ENCODE measurements at regions not wholly inside any gene's neighbourhood (a gene's known extent, or its start where the extent isn't known, plus 50 kb on each side); places are given as distances from the start of the nearest gene placed in this dataset.

DNA sequence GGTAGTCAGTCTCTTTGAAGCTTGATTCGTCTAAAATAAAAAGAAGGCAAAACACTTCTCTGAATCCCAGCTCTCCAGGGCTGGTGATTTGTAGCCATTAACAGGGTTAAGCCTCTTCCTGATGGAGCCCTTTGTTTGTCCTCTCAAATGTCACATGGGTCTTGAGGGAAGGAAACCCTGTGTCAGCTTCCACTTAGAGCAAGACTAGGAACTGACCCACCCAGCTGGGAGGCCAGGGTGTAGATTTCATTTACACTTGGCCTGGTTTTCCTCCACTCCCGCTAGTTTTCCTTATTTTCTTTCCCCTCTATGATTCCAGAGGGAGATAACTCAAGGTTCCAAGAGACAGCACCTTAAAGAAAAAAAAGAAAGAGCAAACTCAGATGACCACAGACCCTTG, 230.5 kb upstream of the EGLN3 start:
- no peak for TF ChIP-seq CTCF (IDR thresholded peaks at IDR 0.05)
- TF ChIP-seq POLR2A (IDR thresholded peaks at IDR 0.05): no peak
- no peak for TF ChIP-seq EP300 (IDR thresholded peaks at IDR 0.05)
- no peak for TF ChIP-seq POLR2AphosphoS5 (IDR thresholded peaks at IDR 0.05)
